ENCODE measurements at regions not wholly inside any gene's neighbourhood (a gene's known extent, or its start where the extent isn't known, plus 50 kb on each side); places are given as distances from the start of the nearest gene placed in this dataset.

DNA sequence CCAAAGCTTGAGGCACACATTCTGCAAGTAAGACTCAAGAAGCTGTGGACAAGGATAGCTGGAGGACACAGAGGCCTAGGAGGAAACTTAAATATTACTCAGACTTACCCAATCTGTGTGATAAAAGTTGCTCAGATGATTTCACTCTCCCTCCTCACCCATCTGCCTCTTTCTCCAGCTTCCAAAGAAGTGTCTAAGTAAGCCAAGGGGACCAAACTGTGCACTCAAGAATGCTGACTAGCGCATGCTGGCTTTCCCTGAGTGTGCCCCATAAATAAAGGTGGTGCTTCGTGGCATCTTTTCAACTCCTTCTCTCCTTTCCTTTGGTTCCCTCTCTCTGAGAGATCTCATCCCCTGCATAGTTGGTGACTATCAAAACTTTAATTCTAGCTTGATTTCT lies 211.0 kb upstream of the LMCD1 start:
- H3K27me3 ChIP-seq (ENCODE audit: control insufficient read depth, insufficient read depth, low read length): no peaks in the 10 kb centered on the region
- H3K4me3 ChIP-seq (ENCODE audit: low read depth in 2 of 2, low read length in 2 of 2): no peak overlapping the region
- no peak for DNase-seq (ENCODE audit: low read depth, low spot score)
- no TSS peak for BruUV-seq (replicated peaks)
- no peak for TF ChIP-seq SIN3A (IDR thresholded peaks at IDR 0.05; ENCODE audit: borderline replicate concordance, insufficient read depth, low read depth, low read length)
- TF ChIP-seq, protein P1, sequence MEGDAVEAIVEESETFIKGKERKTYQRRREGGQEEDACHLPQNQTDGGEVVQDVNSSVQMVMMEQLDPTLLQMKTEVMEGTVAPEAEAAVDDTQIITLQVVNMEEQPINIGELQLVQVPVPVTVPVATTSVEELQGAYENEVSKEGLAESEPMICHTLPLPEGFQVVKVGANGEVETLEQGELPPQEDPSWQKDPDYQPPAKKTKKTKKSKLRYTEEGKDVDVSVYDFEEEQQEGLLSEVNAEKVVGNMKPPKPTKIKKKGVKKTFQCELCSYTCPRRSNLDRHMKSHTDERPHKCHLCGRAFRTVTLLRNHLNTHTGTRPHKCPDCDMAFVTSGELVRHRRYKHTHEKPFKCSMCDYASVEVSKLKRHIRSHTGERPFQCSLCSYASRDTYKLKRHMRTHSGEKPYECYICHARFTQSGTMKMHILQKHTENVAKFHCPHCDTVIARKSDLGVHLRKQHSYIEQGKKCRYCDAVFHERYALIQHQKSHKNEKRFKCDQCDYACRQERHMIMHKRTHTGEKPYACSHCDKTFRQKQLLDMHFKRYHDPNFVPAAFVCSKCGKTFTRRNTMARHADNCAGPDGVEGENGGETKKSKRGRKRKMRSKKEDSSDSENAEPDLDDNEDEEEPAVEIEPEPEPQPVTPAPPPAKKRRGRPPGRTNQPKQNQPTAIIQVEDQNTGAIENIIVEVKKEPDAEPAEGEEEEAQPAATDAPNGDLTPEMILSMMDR (IDR thresholded peaks at IDR 0.05): no peak
- TF ChIP-seq, protein P2, sequence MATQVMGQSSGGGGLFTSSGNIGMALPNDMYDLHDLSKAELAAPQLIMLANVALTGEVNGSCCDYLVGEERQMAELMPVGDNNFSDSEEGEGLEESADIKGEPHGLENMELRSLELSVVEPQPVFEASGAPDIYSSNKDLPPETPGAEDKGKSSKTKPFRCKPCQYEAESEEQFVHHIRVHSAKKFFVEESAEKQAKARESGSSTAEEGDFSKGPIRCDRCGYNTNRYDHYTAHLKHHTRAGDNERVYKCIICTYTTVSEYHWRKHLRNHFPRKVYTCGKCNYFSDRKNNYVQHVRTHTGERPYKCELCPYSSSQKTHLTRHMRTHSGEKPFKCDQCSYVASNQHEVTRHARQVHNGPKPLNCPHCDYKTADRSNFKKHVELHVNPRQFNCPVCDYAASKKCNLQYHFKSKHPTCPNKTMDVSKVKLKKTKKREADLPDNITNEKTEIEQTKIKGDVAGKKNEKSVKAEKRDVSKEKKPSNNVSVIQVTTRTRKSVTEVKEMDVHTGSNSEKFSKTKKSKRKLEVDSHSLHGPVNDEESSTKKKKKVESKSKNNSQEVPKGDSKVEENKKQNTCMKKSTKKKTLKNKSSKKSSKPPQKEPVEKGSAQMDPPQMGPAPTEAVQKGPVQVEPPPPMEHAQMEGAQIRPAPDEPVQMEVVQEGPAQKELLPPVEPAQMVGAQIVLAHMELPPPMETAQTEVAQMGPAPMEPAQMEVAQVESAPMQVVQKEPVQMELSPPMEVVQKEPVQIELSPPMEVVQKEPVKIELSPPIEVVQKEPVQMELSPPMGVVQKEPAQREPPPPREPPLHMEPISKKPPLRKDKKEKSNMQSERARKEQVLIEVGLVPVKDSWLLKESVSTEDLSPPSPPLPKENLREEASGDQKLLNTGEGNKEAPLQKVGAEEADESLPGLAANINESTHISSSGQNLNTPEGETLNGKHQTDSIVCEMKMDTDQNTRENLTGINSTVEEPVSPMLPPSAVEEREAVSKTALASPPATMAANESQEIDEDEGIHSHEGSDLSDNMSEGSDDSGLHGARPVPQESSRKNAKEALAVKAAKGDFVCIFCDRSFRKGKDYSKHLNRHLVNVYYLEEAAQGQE (IDR thresholded peaks at IDR 0.05; ENCODE audit: insufficient read depth in 1 of 2, low read depth in 2 of 2, low read length in 1 of 2): no peak
- no peak for TF ChIP-seq POLR2AphosphoS5 (IDR thresholded peaks at IDR 0.05; ENCODE audit: low read depth, low read length)
- no peak for TF ChIP-seq TCF7L2 (IDR thresholded peaks at IDR 0.05; ENCODE audit: low read depth, low read length)
- H3K36me3 ChIP-seq (ENCODE audit: control insufficient read depth, insufficient read depth, low read length): no peaks in the 10 kb centered on the region
- intact Hi-C loops (cut with micrococcal nuclease; ENCODE audit: unreplicated experiment): no loop called here
- in situ Hi-C loops (cut with HindIII; ENCODE audit: low pct_unique_long_range_greater_than_20kb, low sequenced_read_pairs): no loop called here
- H3K4me1 ChIP-seq (ENCODE audit: control insufficient read depth, insufficient read depth, low read length): no peaks in the 10 kb centered on the region
- POLR2A ChIA-PET: no interaction called here
- CTCF ChIA-PET: no interaction called here
- H3K27ac ChIP-seq (ENCODE audit: low read length): no peak overlapping the region
- no peak for ATAC-seq
- no peaks in the 10 kb centered on the region for H3K9me3 ChIP-seq (ENCODE audit: control insufficient read depth, insufficient read depth, low read depth, low read length)

DNA sequence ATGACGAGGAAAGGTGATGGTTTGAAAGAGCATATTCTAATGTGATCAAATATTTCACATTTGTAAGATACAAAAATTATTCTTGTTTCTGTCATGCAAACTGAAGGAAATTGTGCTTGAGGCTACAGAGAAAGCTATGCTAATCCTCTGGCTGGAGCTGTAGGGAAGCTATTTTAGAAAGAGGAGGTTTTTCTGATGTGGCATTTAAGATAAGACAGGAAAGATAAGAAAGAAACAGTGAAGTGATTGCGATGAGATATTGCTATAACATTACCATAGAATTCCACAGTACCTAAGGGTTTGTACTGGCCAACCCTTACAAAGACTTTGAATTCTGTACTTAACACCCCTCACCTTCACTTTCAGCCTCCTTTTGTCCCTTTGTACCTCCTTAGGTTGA lies 205.2 kb upstream of the LMCD1 start:
- Histone ChIP-seq H3K27me3 (ENCODE audit: control insufficient read depth, insufficient read depth, low read length) (no peaks in the 10 kb centered on the region), H3K27ac (ENCODE audit: low read length) (no peak overlapping the region), H3K4me3 (ENCODE audit: low read depth in 2 of 2, low read length in 2 of 2) (no peak overlapping the region), H3K9me3 (ENCODE audit: control insufficient read depth, insufficient read depth, low read depth, low read length) (no peaks in the 10 kb centered on the region), H3K36me3 (ENCODE audit: control insufficient read depth, insufficient read depth, low read length) (no peaks in the 10 kb centered on the region), H3K4me1 (ENCODE audit: control insufficient read depth, insufficient read depth, low read length) (no peaks in the 10 kb centered on the region)
- TF ChIP-seq TCF7L2 (IDR thresholded peaks at IDR 0.05; ENCODE audit: low read depth, low read length) (no peak), POLR2AphosphoS5 (IDR thresholded peaks at IDR 0.05; ENCODE audit: low read depth, low read length) (no peak), SIN3A (IDR thresholded peaks at IDR 0.05; ENCODE audit: borderline replicate concordance, insufficient read depth, low read depth, low read length) (no peak)
- TF ChIP-seq, protein P2 (IDR thresholded peaks at IDR 0.05; ENCODE audit: insufficient read depth in 1 of 2, low read depth in 2 of 2, low read length in 1 of 2): no peak
- TF ChIP-seq, protein P1 (IDR thresholded peaks at IDR 0.05): no peak
- intact Hi-C loops (cut with micrococcal nuclease; ENCODE audit: unreplicated experiment) (no loop called here), in situ Hi-C loops (cut with HindIII; ENCODE audit: low pct_unique_long_range_greater_than_20kb, low sequenced_read_pairs) (no loop called here)
- no peak for DNase-seq (ENCODE audit: low read depth, low spot score)
- no TSS peak for BruUV-seq (replicated peaks)
- no peak for ATAC-seq
- POLR2A ChIA-PET: no interaction called here
- CTCF ChIA-PET: no interaction called here
